RWPE1 (cell line): ENCODE measurements at regions not wholly inside any gene's neighbourhood (a gene's known extent, or its start where the extent isn't known, plus 50 kb on each side); places are given as distances from the start of the nearest gene placed in this dataset.
"Not testable (repeated sequence)": the region's sequence is repeated elsewhere in the genome, so short reads cannot be mapped to it uniquely, and the experiment has no call there.

ENCODE experiments used
- CTCF ChIA-PET: fragments of 350-600 bp; sonication (Branson Sonifier 250); formaldehyde crosslinking; extraction: SDS; loops from one replicate; lab custom pipeline; 2021; lab: Yijun Ruan, JAX
- POLR2A ChIA-PET: fragments of 400-600 bp; formaldehyde crosslinking; extraction: SDS; loops from one replicate; lab custom pipeline; 2020; ENCODE audit warnings: antibody characterized with exemption; ENCODE audit not compliant: low non-redundant PET; lab: Yijun Ruan, JAX
- DNase-seq: peaks from one replicate; pipeline ENCODE4 v3.0.0; 2012; ENCODE audit warnings: low spot score
- H3K27ac ChIP-seq: fragments of 450-650 bp; 2 replicates; pipeline ENCODE4 v1.5.1; 2017
- TF ChIP-seq, protein P1 (sequence below): fragments of 450-650 bp; conservative IDR thresholded peaks from 2 replicates; pipeline ENCODE4 v1.5.1; 2017; ENCODE audit warnings: low read depth, mild to moderate bottlenecking

DNA sequence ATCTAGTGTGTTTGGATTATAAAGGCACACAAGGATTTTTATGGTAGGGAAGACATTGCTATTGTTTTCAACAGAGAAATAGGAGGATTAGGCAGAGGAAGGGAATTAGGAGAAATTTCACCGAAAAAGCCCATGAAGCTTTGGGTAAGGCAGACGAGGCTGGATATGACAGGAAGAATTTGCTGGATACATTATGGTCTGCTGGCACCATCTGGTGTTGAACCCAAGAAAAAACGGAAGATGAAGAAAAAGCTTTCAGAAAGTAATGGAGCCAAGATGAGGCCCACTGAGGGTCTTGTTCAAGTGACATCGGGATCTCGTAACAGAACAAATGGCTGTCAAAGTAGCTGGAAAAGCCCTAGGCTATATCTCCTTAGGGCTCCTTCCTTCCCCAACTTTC lies 56.5 kb downstream of the OR2J2 start:
- TF ChIP-seq, protein P1, sequence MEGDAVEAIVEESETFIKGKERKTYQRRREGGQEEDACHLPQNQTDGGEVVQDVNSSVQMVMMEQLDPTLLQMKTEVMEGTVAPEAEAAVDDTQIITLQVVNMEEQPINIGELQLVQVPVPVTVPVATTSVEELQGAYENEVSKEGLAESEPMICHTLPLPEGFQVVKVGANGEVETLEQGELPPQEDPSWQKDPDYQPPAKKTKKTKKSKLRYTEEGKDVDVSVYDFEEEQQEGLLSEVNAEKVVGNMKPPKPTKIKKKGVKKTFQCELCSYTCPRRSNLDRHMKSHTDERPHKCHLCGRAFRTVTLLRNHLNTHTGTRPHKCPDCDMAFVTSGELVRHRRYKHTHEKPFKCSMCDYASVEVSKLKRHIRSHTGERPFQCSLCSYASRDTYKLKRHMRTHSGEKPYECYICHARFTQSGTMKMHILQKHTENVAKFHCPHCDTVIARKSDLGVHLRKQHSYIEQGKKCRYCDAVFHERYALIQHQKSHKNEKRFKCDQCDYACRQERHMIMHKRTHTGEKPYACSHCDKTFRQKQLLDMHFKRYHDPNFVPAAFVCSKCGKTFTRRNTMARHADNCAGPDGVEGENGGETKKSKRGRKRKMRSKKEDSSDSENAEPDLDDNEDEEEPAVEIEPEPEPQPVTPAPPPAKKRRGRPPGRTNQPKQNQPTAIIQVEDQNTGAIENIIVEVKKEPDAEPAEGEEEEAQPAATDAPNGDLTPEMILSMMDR, result no peak
- DNase-seq, result no peak
- no peak overlapping the region for H3K27ac ChIP-seq
- ChIA-PET CTCF (interaction anchor here (0.8 kb wide), 1 partner anchor 191 kb away, joined by 3 read pairs; no protein-coding TSS in a partner anchor), POLR2A (no interaction called here)

DNA sequence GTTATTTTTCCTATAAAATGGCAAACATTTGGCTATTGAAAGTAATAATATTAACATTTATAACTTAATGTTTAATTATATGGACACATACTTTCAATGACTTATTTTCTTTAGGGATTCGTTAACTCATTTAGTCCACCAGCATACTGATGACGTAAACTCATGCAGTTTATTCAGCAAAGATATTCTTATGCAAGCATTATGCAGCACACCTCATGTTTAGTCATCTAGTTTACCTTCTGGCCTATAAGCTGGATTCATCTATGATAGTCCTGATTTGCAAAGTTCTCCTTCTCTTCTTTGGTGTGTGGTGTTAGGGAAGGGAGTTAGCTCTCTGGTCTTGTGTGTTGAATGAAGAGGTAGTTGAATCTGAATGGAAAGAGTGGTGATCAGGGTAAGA lies 60.0 kb downstream of the OR2J2 start:
- peak; percentile 7 for DNase-seq
- TF ChIP-seq, protein P1, result no peak
- ChIA-PET POLR2A (no interaction called here), CTCF (no interaction called here)
- H3K27ac ChIP-seq, result no peak overlapping the region

DNA sequence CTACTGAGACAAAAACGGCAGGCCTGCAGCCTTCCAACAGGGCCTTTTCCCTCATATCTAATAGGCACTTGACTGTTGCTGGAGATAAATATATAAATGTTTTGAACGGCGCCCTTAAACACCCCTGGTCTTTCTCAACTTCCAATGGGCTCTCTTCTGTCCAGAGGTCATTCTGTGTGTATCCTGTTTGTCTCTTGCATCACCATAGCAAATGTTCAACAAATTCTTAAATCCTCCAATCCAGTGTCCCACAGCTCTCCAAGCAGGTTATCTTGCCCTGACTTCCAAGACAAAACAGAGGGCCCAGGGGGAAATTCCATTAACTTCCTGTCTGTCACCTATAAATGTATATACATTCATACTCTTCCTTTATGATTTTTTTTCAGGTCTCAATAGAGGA lies 62.0 kb downstream of the OR2J2 start:
- POLR2A ChIA-PET, result no interaction called here
- no peak for DNase-seq
- no peak overlapping the region for H3K27ac ChIP-seq
- TF ChIP-seq, protein P1, result no peak
- CTCF ChIA-PET, result no interaction called here

DNA sequence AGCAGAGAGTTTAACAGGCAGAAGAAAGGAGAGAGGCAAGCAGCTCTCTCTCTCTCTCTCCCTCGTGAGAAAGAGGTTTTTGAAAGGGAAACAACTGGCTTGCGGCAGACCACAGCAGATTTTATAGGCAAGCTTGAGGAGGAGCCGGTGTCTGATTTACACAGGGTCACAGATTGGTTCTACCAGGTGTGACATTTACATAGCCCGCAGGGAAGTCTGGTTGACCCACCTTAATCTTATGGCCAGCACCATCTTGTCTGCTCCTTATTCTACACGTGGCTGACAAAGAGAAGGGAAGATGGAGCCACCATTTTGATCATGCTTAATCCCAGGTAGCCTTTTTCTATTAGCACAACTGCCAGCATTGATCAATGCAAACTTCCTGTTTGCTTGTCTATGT lies 65.4 kb downstream of the OR2J2 start:
- ChIA-PET CTCF (no interaction called here), POLR2A (no interaction called here)
- H3K27ac ChIP-seq, result no peak overlapping the region
- no peak for DNase-seq
- TF ChIP-seq, protein P1, result no peak

DNA sequence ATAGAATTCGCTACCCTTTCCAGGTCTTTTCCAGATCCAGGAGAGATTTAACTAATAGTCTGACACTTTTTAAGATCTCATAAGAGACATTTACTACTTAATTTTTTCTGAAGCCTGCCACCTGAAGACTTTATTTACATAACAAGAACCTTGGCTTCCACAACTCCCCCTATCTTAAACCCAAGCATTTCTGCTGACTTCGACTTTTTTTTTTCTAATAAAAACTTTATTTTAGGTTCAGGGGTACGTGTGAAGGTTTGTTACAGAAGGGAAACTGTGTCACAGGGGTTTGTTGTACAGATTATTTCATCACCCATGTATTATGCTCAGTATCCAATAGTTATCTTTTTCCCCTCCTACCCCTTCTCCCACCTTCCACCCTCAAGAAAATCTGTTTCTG lies 64.9 kb upstream of the OR14J1 start:
- DNase-seq, result no peak
- CTCF ChIA-PET, result no interaction called here
- TF ChIP-seq, protein P1, result no peak

DNA sequence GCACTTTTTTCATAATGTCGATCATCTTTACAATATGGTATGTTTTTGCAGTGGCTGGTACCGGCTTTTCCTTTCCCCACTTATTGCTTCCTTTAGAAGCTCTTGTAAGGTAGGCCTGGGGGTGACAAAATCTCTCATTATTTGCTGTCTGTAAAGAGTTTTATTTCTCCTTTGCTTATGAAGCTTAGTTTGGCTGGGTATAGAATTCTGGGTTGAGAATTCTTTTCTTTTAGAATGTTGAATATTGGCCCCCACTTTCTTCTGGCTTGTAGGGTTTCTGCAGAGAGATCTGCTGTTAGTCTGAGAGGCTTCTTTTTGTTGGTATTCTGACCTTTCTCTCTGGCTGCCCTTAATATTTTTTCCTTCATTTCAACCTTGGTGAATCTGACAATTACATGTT lies 58.5 kb upstream of the OR14J1 start:
- CTCF ChIA-PET, DNase-seq, POLR2A ChIA-PET, H3K27ac ChIP-seq: not testable (repeated sequence)

More for the DNA sequence above, 64.9 kb upstream of the OR14J1 start:
- no peak overlapping the region for H3K27ac ChIP-seq
- POLR2A ChIA-PET, result no interaction called here
